Gastroesophageal sphincter (tissue), 3 donors: ENCODE measurements at regions not wholly inside any gene's neighbourhood (a gene's known extent, or its start where the extent isn't known, plus 50 kb on each side); places are given as distances from the start of the nearest gene placed in this dataset.

Experiments
- POLR2A ChIP-seq, 2 donors: fragments of 450-650 bp; IDR thresholded peaks; one replicate each; pipeline ENCODE4 v1.6.1; 2017; ENCODE audit warnings: antibody characterized with exemption in 2 of 2, mild to moderate bottlenecking in 2 of 2, moderate library complexity in 1 of 2
- POLR2AphosphoS5 ChIP-seq: sonication (generic); formaldehyde crosslinking; IDR thresholded peaks from one replicate; pipeline ENCODE4 v1.6.1; 2017; ENCODE audit warnings: antibody characterized with exemption
- TF ChIP-seq, protein P1 (sequence below), 4 experiments: fragments of 200-600 bp in 2 of 4; fragments of 450-650 bp in 2 of 4; sonication (generic) in 1 of 4; IDR thresholded peaks; one replicate each; pipeline ENCODE4 v1.5.1; 2017 to 2019; ENCODE audit warnings: antibody characterized with exemption in 4 of 4, mild to moderate bottlenecking in 2 of 4, moderate library complexity in 2 of 4

DNA sequence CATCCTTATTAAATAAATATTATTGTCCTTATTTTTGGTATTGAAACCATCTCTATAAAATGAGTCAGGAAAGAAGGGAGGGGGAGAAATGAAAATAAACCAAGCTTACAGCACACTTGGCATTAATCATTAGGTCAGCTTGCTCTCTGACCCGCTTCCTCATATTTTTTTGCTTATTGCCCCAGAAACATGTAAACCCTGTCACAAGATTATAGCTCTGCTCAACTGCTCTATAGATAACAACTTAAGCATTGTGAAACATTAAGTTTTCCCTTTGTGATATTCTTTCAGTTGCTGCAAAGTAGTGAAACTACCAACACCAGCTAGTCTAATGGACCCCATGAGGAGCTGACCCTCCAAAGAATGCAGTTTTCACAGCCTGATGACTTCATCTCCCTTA, 819.5 kb downstream of the SLC16A7 start:
- TF ChIP-seq, protein P1, sequence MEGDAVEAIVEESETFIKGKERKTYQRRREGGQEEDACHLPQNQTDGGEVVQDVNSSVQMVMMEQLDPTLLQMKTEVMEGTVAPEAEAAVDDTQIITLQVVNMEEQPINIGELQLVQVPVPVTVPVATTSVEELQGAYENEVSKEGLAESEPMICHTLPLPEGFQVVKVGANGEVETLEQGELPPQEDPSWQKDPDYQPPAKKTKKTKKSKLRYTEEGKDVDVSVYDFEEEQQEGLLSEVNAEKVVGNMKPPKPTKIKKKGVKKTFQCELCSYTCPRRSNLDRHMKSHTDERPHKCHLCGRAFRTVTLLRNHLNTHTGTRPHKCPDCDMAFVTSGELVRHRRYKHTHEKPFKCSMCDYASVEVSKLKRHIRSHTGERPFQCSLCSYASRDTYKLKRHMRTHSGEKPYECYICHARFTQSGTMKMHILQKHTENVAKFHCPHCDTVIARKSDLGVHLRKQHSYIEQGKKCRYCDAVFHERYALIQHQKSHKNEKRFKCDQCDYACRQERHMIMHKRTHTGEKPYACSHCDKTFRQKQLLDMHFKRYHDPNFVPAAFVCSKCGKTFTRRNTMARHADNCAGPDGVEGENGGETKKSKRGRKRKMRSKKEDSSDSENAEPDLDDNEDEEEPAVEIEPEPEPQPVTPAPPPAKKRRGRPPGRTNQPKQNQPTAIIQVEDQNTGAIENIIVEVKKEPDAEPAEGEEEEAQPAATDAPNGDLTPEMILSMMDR (IDR thresholded peaks at IDR 0.05), result no peak
- TF ChIP-seq POLR2A (IDR thresholded peaks at IDR 0.05) (no peak), POLR2AphosphoS5 (no peak)
